Bronchial epithelial cell (primary cell): ENCODE measurements at regions not wholly inside any gene's neighbourhood (a gene's known extent, or its start where the extent isn't known, plus 50 kb on each side); places are given as distances from the start of the nearest gene placed in this dataset.

Source experiments
- DNase-seq: peaks from one replicate; pipeline ENCODE4 v3.0.0-alpha.2; 2010; ENCODE audit warnings: low read depth
- FAIRE-seq: peaks from 2 replicates; lab custom pipeline; 2011; peaks lifted over from hg19 to GRCh38; lab: Jason Lieb, UNC
- H3K27me3 ChIP-seq: 2 replicates; pipeline ENCODE4 v1.5.1; 2011; ENCODE audit warnings: low read length; ENCODE audit not compliant: control insufficient read depth, insufficient read depth
- H3K36me3 ChIP-seq: 2 replicates; pipeline ENCODE4 v1.5.1; 2011; ENCODE audit warnings: low read length; ENCODE audit not compliant: control insufficient read depth, insufficient read depth
- H3K4me3 ChIP-seq: 2 replicates; pipeline ENCODE4 v1.5.1; 2011; ENCODE audit warnings: mild to moderate bottlenecking, low read depth, low read length, control low read depth
- CTCF ChIP-seq: IDR thresholded peaks from 2 replicates; pipeline ENCODE4 v1.5.1; 2011; ENCODE audit warnings: mild to moderate bottlenecking, moderate library complexity, low read length, control low read depth, inconsistent platforms; ENCODE audit not compliant: insufficient read depth, severe bottlenecking

DNA sequence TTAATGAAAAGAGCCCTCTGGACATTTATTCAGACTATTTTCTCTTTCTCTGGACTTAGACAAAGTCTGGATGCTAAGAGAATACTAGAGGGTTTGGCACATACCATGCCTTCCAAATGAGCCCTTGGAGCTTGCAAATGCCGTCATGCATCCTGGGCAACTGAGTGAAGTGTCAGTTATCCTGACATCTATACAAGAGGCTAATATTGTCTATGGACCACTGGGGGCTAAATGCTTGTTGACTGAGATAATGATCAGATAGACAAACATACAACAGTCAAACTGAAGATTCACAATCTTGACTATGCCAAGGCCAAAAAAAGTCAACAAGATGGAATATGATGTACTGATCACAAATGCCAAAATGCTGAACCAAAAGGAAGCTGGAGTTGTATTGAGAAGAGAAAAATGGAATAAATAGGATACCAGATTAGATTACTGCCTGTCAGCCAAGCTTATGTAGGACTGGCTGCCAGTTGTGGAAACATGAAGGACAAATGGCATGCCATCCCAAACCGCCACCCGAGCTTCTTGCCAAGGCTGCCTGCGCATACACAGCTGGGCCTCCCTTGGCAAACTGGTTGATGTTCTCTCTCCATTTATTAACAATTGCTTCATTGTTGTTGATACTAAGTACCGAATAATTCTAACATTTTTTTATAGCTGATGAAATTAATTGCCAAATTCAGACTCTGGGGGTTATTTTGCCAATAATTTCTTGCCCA is 240.1 kb upstream of the GRAMD2B start:
- DNase-seq (no peak), FAIRE-seq (no peak)
- no peaks in the 10 kb centered on the region for H3K36me3 ChIP-seq
- H3K27me3 ChIP-seq = no peaks in the 10 kb centered on the region
- TF ChIP-seq CTCF = no peak
- no peak overlapping the region for H3K4me3 ChIP-seq

- FAIRE-seq = no peak
- no peak for TF ChIP-seq CTCF
- no peak overlapping the region for H3K4me3 ChIP-seq
Observed at GRCh38 chr5:126184474-126184873, 238.7 kb upstream of the GRAMD2B start.

DNA sequence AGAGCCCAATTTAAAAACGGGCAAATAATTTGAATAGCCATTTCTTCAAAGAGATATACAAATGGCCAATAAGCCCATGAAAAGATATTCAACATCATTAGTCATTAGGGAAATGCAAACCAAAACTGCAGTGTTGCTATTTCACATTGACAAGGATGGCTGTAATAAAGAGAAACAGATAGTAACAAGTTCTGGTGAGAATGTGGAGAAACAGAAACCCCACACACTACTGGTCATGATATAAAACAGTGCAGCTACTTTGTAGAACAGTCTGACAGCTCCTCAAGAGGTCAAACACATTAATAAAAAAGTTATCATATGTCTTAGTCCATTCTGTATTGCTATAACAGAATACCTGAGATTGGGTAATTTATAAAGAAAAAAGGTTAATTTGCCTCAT is 237.0 kb upstream of the GRAMD2B start:
- no peaks in the 10 kb centered on the region for H3K27me3 ChIP-seq
- DNase-seq (no peak), FAIRE-seq (no peak)
- no peak overlapping the region for H3K4me3 ChIP-seq
- H3K36me3 ChIP-seq = no peaks in the 10 kb centered on the region
- no peak for TF ChIP-seq CTCF

More at GRCh38 chr5:126184474-126184873, 238.7 kb upstream of the GRAMD2B start:
- H3K36me3 ChIP-seq = no peaks in the 10 kb centered on the region
- no peak for DNase-seq
- H3K27me3 ChIP-seq = no peaks in the 10 kb centered on the region

DNA sequence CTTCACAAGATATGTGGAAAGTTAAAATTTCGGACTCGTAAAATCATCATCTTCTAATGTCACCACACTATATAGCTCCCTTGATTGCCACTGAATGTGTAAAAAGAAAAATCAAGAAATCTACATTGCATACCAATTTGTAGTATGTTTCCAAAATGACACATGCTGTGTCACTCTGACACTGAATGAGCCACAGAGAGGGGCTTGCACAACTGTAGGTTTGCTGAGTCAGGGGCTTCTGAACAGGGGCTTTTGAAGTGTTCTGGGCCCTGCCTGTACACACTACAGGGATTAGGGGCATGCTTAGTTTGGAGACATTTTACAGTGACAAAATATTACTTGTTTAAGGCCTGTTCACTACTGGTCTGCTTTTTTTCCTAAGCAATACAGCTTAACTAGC is 234.4 kb upstream of the GRAMD2B start:
- no peak for TF ChIP-seq CTCF
- DNase-seq (peak; percentile 39), FAIRE-seq (no peak)
- no peak overlapping the region for H3K4me3 ChIP-seq
- no peaks in the 10 kb centered on the region for H3K36me3 ChIP-seq
- H3K27me3 ChIP-seq = no peaks in the 10 kb centered on the region

DNA sequence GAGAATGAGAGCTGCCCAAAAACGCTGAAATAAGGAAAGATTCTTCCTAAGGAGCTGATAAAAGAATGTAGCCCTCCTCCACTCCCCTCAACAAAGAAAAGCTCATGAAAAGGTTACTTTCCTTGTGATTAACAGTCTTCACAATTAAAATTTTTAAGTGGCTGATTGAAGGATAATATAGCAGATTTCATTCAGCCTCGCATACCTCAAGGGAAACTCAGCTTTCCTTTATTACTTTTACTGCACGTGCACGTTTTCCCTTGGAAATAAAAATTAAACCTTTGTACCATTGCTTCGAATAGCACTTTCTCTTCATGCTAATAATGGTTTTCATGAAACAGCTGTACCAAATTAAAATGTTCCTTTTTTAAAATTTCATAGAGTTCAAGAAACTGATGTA is 234.0 kb upstream of the GRAMD2B start:
- Histone ChIP-seq H3K27me3 (no peaks in the 10 kb centered on the region), H3K36me3 (no peaks in the 10 kb centered on the region), H3K4me3 (no peak overlapping the region)
- FAIRE-seq = no peak
- no peak for TF ChIP-seq CTCF
- DNase-seq = no peak

DNA sequence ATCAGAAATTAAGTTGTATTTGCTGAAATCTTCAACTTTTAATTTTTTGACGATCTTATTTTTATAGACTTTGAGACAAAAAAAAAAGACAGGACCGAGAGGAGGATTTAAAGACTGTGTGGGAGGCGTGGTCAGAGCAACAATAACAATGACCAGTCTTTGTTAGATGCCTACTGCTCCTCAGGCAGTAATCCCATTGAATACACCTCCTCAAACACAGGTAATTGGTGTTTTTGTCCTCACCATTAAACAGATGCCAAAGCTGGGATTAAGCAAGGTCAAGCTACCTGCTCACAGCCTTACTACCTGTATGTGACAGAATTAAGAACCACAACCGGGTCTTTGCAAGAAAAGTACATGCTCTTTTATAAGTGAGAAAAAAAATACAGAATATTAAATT is 233.3 kb upstream of the GRAMD2B start:
- DNase-seq = no peak
- no peaks in the 10 kb centered on the region for H3K36me3 ChIP-seq
- FAIRE-seq = no peak
- no peak overlapping the region for H3K4me3 ChIP-seq
- no peaks in the 10 kb centered on the region for H3K27me3 ChIP-seq
- TF ChIP-seq CTCF = no peak
